H1 (cell line): ENCODE measurements at regions not wholly inside any gene's neighbourhood (a gene's known extent, or its start where the extent isn't known, plus 50 kb on each side); places are given as distances from the start of the nearest gene placed in this dataset.

Experiments used
- CTCF ChIA-PET: fragments of 300-600 bp; sonication (Branson Sonifier 250); formaldehyde crosslinking; loops from one replicate; lab custom pipeline; 2021; ENCODE audit not compliant: partially characterized antibody; lab: Charles Lee
- POLR2A ChIA-PET: fragments of 300-600 bp; sonication (Branson Sonifier 250); formaldehyde crosslinking; loops from one replicate; lab custom pipeline; 2021; ENCODE audit warnings: inconsistent platforms; ENCODE audit not compliant: partially characterized antibody; lab: Charles Lee
- DNase-seq, 2 experiments: peaks; one replicate each; pipeline versions ENCODE4 v3.0.0 to v3.0.0-alpha.2; 2010 to 2022; ENCODE audit warnings: low spot score in 2 of 2, low read depth in 1 of 2, mixed read lengths in 1 of 2
- FAIRE-seq: peaks from 2 replicates; lab custom pipeline; 2011; peaks lifted over from hg19 to GRCh38; lab: Jason Lieb, UNC
- H2AFZ ChIP-seq: 2 replicates; pipeline ENCODE4 v1.8.1; 2012; ENCODE audit warnings: low read length, inconsistent platforms
- H2AK5ac ChIP-seq: 2 replicates; pipeline ENCODE4 v1.6.1; 2013; ENCODE audit warnings: low read depth, low read length
- H2BK120ac ChIP-seq: replicated peaks from 2 replicates; pipeline ENCODE3; 2013; ENCODE audit warnings: low read depth, low read length, inconsistent platforms
- H2BK12ac ChIP-seq: 2 replicates; pipeline ENCODE4 v1.6.1; 2013; ENCODE audit warnings: low read depth, low read length
- H2BK15ac ChIP-seq: 2 replicates; pipeline ENCODE4 v1.6.1; 2013; ENCODE audit warnings: low read length
- H2BK20ac ChIP-seq: 2 replicates; pipeline ENCODE4 v1.6.1; 2013; ENCODE audit warnings: low read length
- H2BK5ac ChIP-seq: 2 replicates; pipeline ENCODE4 v1.6.1; 2013; ENCODE audit warnings: low read depth, low read length
- H3K14ac ChIP-seq: 2 replicates; pipeline ENCODE4 v1.6.1; 2013; ENCODE audit warnings: inconsistent platforms; ENCODE audit not compliant: insufficient read length
- H3K18ac ChIP-seq: 2 replicates; pipeline ENCODE4 v1.6.1; 2013; ENCODE audit warnings: low read length; ENCODE audit errors: extremely low read depth
- H3K23ac ChIP-seq: 2 replicates; pipeline ENCODE4 v1.6.1; 2013; ENCODE audit warnings: inconsistent platforms; ENCODE audit not compliant: insufficient read length
- H3K23me2 ChIP-seq: 2 replicates; pipeline ENCODE4 v1.6.1; 2013; ENCODE audit warnings: low read depth, low read length
- H3K27ac ChIP-seq: 2 replicates; pipeline ENCODE4 v1.6.1; 2011; ENCODE audit warnings: low read depth, low read length, inconsistent platforms
- H3K27me3 ChIP-seq, 4 experiments: replicated peaks in 1 of 4; 1 replicate in 1 of 4; 2 replicates in 3 of 4; pipeline versions ENCODE4 v1.6.1 to v1.8.1; 2011 to 2013; ENCODE audit warnings: low read length in 3 of 4, mild to moderate bottlenecking in 3 of 4, inconsistent platforms in 2 of 4, mixed read lengths in 2 of 4, moderate library complexity in 1 of 4; ENCODE audit not compliant: control insufficient read depth in 3 of 4, insufficient read depth in 3 of 4; ENCODE audit errors: extremely low read depth in 1 of 4
- H3K36me3 ChIP-seq, 4 experiments: 2 replicates each; pipeline versions ENCODE4 v1.6.1 to v1.8.1; 2011 to 2013; ENCODE audit warnings: mild to moderate bottlenecking in 4 of 4, low read length in 3 of 4, moderate library complexity in 2 of 4, control low read depth in 1 of 4, inconsistent platforms in 1 of 4; ENCODE audit not compliant: insufficient read depth in 4 of 4, control insufficient read depth in 2 of 4
- H3K4ac ChIP-seq: replicated peaks from 2 replicates; pipeline ENCODE3; 2013; ENCODE audit warnings: low read length, low read depth, mixed read lengths, inconsistent platforms; ENCODE audit not compliant: insufficient read length
- H3K4me1 ChIP-seq, 4 experiments: replicated peaks in 1 of 4; 1 replicate in 1 of 4; 2 replicates in 3 of 4; pipeline versions ENCODE4 v1.6.1 to v1.8.1; 2011 to 2013; ENCODE audit warnings: low read length in 3 of 4, inconsistent platforms in 2 of 4, mixed read lengths in 1 of 4; ENCODE audit not compliant: insufficient read depth in 4 of 4, control insufficient read depth in 3 of 4
- H3K4me2 ChIP-seq, 2 experiments: 2 replicates each; pipeline versions ENCODE4 v1.6.1 to v1.8.1; 2011 to 2013; ENCODE audit warnings: low read depth in 2 of 2, low read length in 2 of 2, control low read depth in 1 of 2, inconsistent platforms in 1 of 2, mild to moderate bottlenecking in 1 of 2; ENCODE audit not compliant: insufficient read depth in 1 of 2
- H3K4me3 ChIP-seq, 4 experiments: fragments of 200-600, 300-600 bp in 1 of 4; sonication (generic), shearing (Covaris generic), sonication (Bioruptor Twin) in 1 of 4; 2 replicates each; pipeline versions ENCODE4 v1.5.1 to v1.8.1; 2011 to 2016; ENCODE audit warnings: low read length in 4 of 4, low read depth in 3 of 4, control low read depth in 2 of 4, inconsistent platforms in 2 of 4, mild to moderate bottlenecking in 2 of 4, mixed read lengths in 1 of 4, moderate library complexity in 1 of 4; ENCODE audit not compliant: insufficient read depth in 2 of 4; ENCODE audit errors: extremely low read depth in 1 of 4
- H3K56ac ChIP-seq: replicated peaks from 2 replicates; pipeline ENCODE3; 2013; ENCODE audit warnings: low read depth, mild to moderate bottlenecking, mixed read lengths, low read length, inconsistent platforms; ENCODE audit not compliant: insufficient read length
- H3K79me1 ChIP-seq: 2 replicates; pipeline ENCODE4 v1.6.1; 2013; ENCODE audit warnings: low read depth, low read length, control low read depth
- H3K79me2 ChIP-seq, 2 experiments: 2 replicates each; pipeline versions ENCODE4 v1.6.1 to v1.8.1; 2012 to 2013; ENCODE audit warnings: low read length in 2 of 2, mild to moderate bottlenecking in 2 of 2, inconsistent platforms in 1 of 2; ENCODE audit not compliant: insufficient read depth in 2 of 2, control insufficient read depth in 1 of 2
- H3K9ac ChIP-seq, 4 experiments: replicated peaks in 1 of 4; 1 replicate in 1 of 4; 2 replicates in 3 of 4; pipeline versions ENCODE4 v1.6.1 to v1.8.1; 2011 to 2013; ENCODE audit warnings: low read depth in 3 of 4, low read length in 3 of 4, control low read depth in 2 of 4, mild to moderate bottlenecking in 2 of 4, moderate library complexity in 2 of 4, inconsistent platforms in 1 of 4; ENCODE audit errors: extremely low read depth in 1 of 4
- H3K9me3 ChIP-seq, 2 experiments: 2 replicates each; pipeline versions ENCODE4 v1.6.1 to v1.8.1; 2012 to 2013; ENCODE audit warnings: mild to moderate bottlenecking in 2 of 2, moderate library complexity in 2 of 2, control low read depth in 1 of 2, inconsistent platforms in 1 of 2, low read depth in 1 of 2, low read length in 1 of 2, mixed read lengths in 1 of 2; ENCODE audit not compliant: insufficient read depth in 2 of 2
- H4K20me1 ChIP-seq, 2 experiments: replicated peaks in 1 of 2; 2 replicates each; pipeline versions ENCODE3 to v1.8.1; 2011 to 2013; ENCODE audit warnings: inconsistent platforms in 2 of 2, low read length in 2 of 2, mild to moderate bottlenecking in 1 of 2; ENCODE audit not compliant: insufficient read depth in 2 of 2, control insufficient read depth in 1 of 2
- H4K5ac ChIP-seq: 2 replicates; pipeline ENCODE4 v1.6.1; 2013; ENCODE audit warnings: low read length, low read depth, mixed read lengths, inconsistent platforms; ENCODE audit not compliant: insufficient read length
- H4K8ac ChIP-seq: 2 replicates; pipeline ENCODE4 v1.8.0; 2013; ENCODE audit warnings: mild to moderate bottlenecking, moderate library complexity, low read length, inconsistent platforms; ENCODE audit not compliant: insufficient read depth; ENCODE audit errors: extremely low read depth
- H4K91ac ChIP-seq: replicated peaks from 2 replicates; pipeline ENCODE3; 2013; ENCODE audit warnings: low read length, mixed read lengths, inconsistent platforms; ENCODE audit not compliant: insufficient read length
- BCL11A ChIP-seq, 2 experiments: IDR thresholded peaks; one replicate each; pipeline ENCODE4 v1.6.1; 2011; ENCODE audit warnings: low read depth in 2 of 2, low read length in 2 of 2, mild to moderate bottlenecking in 2 of 2
- CREB1 ChIP-seq: IDR thresholded peaks from 2 replicates; pipeline ENCODE4 v1.6.1; 2012; ENCODE audit warnings: inconsistent platforms
- JUND ChIP-seq: IDR thresholded peaks from 2 replicates; pipeline ENCODE4 v1.6.1; 2011; ENCODE audit warnings: mild to moderate bottlenecking, improper control_type of control experiment, low read length
- POLR2A ChIP-seq, 2 experiments: IDR thresholded peaks; 1 replicate in 1 of 2; 2 replicates in 1 of 2; pipeline ENCODE4 v1.6.1; 2011; ENCODE audit warnings: low read depth in 2 of 2, low read length in 2 of 2, mild to moderate bottlenecking in 2 of 2; ENCODE audit errors: control extremely low read depth in 1 of 2
- RXRA ChIP-seq: IDR thresholded peaks from 2 replicates; pipeline ENCODE4 v1.6.1; 2011; ENCODE audit warnings: low read depth, mild to moderate bottlenecking, low read length, moderate library complexity; ENCODE audit not compliant: insufficient read depth
- TEAD4 ChIP-seq: IDR thresholded peaks from 2 replicates; pipeline ENCODE4 v1.6.1; 2012; ENCODE audit warnings: low read depth, low read length, inconsistent platforms, mixed read lengths
- YY1 ChIP-seq: IDR thresholded peaks from 2 replicates; pipeline ENCODE4 v1.6.1; 2011; ENCODE audit warnings: low read depth, mild to moderate bottlenecking, low read length
- WGBS, 2 experiments: shearing (Covaris generic) in 1 of 2; methylation state at CpG; one replicate each; pipeline versions ENCODE4 v1.1.6 to v1.1.7; 2013 to 2015; ENCODE audit warnings: low lambda C conversion rate in 2 of 2, mixed read lengths in 2 of 2, inconsistent platforms in 1 of 2, low coverage in 1 of 2, missing lambda C conversion rate in 1 of 2; ENCODE audit not compliant: insufficient replicate concordance in 2 of 2, insufficient coverage in 1 of 2, insufficient read length in 1 of 2; ENCODE audit errors: extremely low coverage in 1 of 2, missing lambda C conversion rate in 1 of 2; 5-methylcytosine and 5-hydroxymethylcytosine counted together

- H3K56ac ChIP-seq = no peak overlapping the region
- no peak for DNase-seq
- no peak overlapping the region for H3K23ac ChIP-seq
- H3K79me2 ChIP-seq = no peaks in the 10 kb centered on the region
- H2AK5ac ChIP-seq = no peak overlapping the region
- ChIA-PET CTCF (interaction anchor here (0.6 kb wide), 2 partner anchors 278 to 1683 kb away, joined by 3 to 4 read pairs; no protein-coding TSS in a partner anchor), POLR2A (no interaction called here)
- no peak overlapping the region for H2BK20ac ChIP-seq
- H3K4ac ChIP-seq = no peak overlapping the region
- peak overlapping the region; percentile 9; the same call in 1 of the 2 replicates for H2BK12ac ChIP-seq
- H3K23me2 ChIP-seq = no peaks in the 10 kb centered on the region
- no peaks in the 10 kb centered on the region for H4K20me1 ChIP-seq
- no peak overlapping the region for H2BK120ac ChIP-seq
- no peak overlapping the region for H3K14ac ChIP-seq
- H2BK15ac ChIP-seq = no peak overlapping the region
- 0 out of 2 replicates have a peak overlapping the region, but pooled peaks have one; percentile 51 for H2AFZ ChIP-seq
- H3K27me3 ChIP-seq = no peaks in the 10 kb centered on the region
- FAIRE-seq = no peak
- H3K79me1 ChIP-seq = no peaks in the 10 kb centered on the region
- H3K4me2 ChIP-seq = no peak overlapping the region
- TF ChIP-seq POLR2A (IDR thresholded peaks at IDR 0.05; ENCODE audit: control extremely low read depth in 1 of 2, low read depth in 2 of 2, low read length in 2 of 2) (no peak), RXRA (no peak), BCL11A (IDR thresholded peaks at IDR 0.05; ENCODE audit: low read depth in 2 of 2, low read length in 2 of 2) (no peak), CREB1 (no peak), YY1 (no peak), JUND (no peak), TEAD4 (no peak)
- H2BK5ac ChIP-seq = no peak overlapping the region
- WGBS, 2 experiments = 87% methylated on average over 3 of the region's 3 CpGs; no CpG with 5 or more reads in 1 of the 2 experiments
- H3K4me1 ChIP-seq = no peaks in the 10 kb centered on the region
- H3K4me3 ChIP-seq = no peak overlapping the region
- no peak overlapping the region for H3K27ac ChIP-seq
- no peaks in the 10 kb centered on the region for H3K9me3 ChIP-seq
- H3K18ac ChIP-seq = no peak overlapping the region
- no peak overlapping the region for H4K5ac ChIP-seq
- no peak overlapping the region for H3K9ac ChIP-seq
- no peak overlapping the region for H4K8ac ChIP-seq
- no peak overlapping the region for H4K91ac ChIP-seq
- H3K36me3 ChIP-seq = no peaks in the 10 kb centered on the region
Observed at GRCh38 chr4:62410371-62411003, 1210.4 kb downstream of the ADGRL3 start.
